ENCODE measurements at regions not wholly inside any gene's neighbourhood (a gene's known extent, or its start where the extent isn't known, plus 50 kb on each side); places are given as distances from the start of the nearest gene placed in this dataset.

GRCh38 chr16:6034511-6034910 lies 936.9 kb upstream of the EEF2KMT start:
- Histone ChIP-seq H3K27ac (no peak overlapping the region), H3K4me1 (no peaks in the 10 kb centered on the region), H3K4me3 (no peak overlapping the region), H3K27me3 (no peaks in the 10 kb centered on the region), H3K9me3 (no peaks in the 10 kb centered on the region), H3K36me3 (ENCODE audit: low read depth, missing control alignments) (no peaks in the 10 kb centered on the region)
- intact Hi-C loops (cut with DNase I; ENCODE audit: low total_unique reads): no loop called here
- DNase-seq: no peak
- WGBS, 2 donors: 92 to 93% methylated on average over 4 of the region's 4 CpGs
- TF ChIP-seq POLR2A (IDR thresholded peaks at IDR 0.05) (no peak), CTCF (IDR thresholded peaks at IDR 0.05) (no peak)

GRCh38 chr16:6032438-6032837 lies 934.8 kb upstream of the EEF2KMT start:
- intact Hi-C loops (cut with DNase I; ENCODE audit: low total_unique reads): no loop called here
- no peaks in the 10 kb centered on the region for H3K36me3 ChIP-seq (ENCODE audit: low read depth, missing control alignments)
- no peaks in the 10 kb centered on the region for H3K4me1 ChIP-seq
- no peaks in the 10 kb centered on the region for H3K9me3 ChIP-seq
- H3K4me3 ChIP-seq: no peak overlapping the region
- 64 to 71% methylated on average over 3 of the region's 3 CpGs for whole genome bisulfite sequencing, 2 donors
- no peak overlapping the region for H3K27ac ChIP-seq
- no peaks in the 10 kb centered on the region for H3K27me3 ChIP-seq
- TF ChIP-seq POLR2A (IDR thresholded peaks at IDR 0.05) (no peak), CTCF (IDR thresholded peaks at IDR 0.05) (no peak)
- DNase-seq: no peak

GRCh38 chr16:6031567-6031966 lies 934.0 kb upstream of the EEF2KMT start:
- no peaks in the 10 kb centered on the region for H3K36me3 ChIP-seq (ENCODE audit: low read depth, missing control alignments)
- H3K4me1 ChIP-seq: no peaks in the 10 kb centered on the region
- 48 to 58% methylated on average over 7 of the region's 7 CpGs for whole genome bisulfite sequencing, 2 donors

GRCh38 chr16:6031102-6031501 lies 933.5 kb upstream of the EEF2KMT start:
- H3K36me3 ChIP-seq (ENCODE audit: low read depth, missing control alignments): no peaks in the 10 kb centered on the region
- no peaks in the 10 kb centered on the region for H3K4me1 ChIP-seq
- TF ChIP-seq POLR2A (IDR thresholded peaks at IDR 0.05): no peak
- no peaks in the 10 kb centered on the region for H3K9me3 ChIP-seq
- no peaks in the 10 kb centered on the region for H3K27me3 ChIP-seq
- no peak overlapping the region for H3K27ac ChIP-seq
- no peak for DNase-seq
- WGBS, 2 donors: 75 to 76% methylated on average over 5 of the region's 5 CpGs
- no peak overlapping the region for H3K4me3 ChIP-seq
- intact Hi-C loops (cut with DNase I; ENCODE audit: low total_unique reads): no loop called here

More at GRCh38 chr16:6031567-6031966, 934.0 kb upstream of the EEF2KMT start:
- no peak overlapping the region for H3K27ac ChIP-seq
- H3K4me3 ChIP-seq: no peak overlapping the region
- no peak for DNase-seq
- intact Hi-C loops (cut with DNase I; ENCODE audit: low total_unique reads): no loop called here
- no peaks in the 10 kb centered on the region for H3K27me3 ChIP-seq
- TF ChIP-seq POLR2A (IDR thresholded peaks at IDR 0.05): no peak
- no peaks in the 10 kb centered on the region for H3K9me3 ChIP-seq

- H3K36me3 ChIP-seq (ENCODE audit: low read depth, missing control alignments): no peaks in the 10 kb centered on the region
- no peak overlapping the region for H3K4me3 ChIP-seq
- no peaks in the 10 kb centered on the region for H3K4me1 ChIP-seq
- TF ChIP-seq CTCF (IDR thresholded peaks at IDR 0.05) (no peak), POLR2A (IDR thresholded peaks at IDR 0.05) (no peak)
- intact Hi-C loops (cut with DNase I; ENCODE audit: low total_unique reads): no loop called here
- no peak for DNase-seq
- no peaks in the 10 kb centered on the region for H3K27me3 ChIP-seq
- H3K27ac ChIP-seq: no peak overlapping the region
- no peaks in the 10 kb centered on the region for H3K9me3 ChIP-seq
- WGBS, 2 donors: 71 to 81% methylated on average over 7 of the region's 7 CpGs
Observed at GRCh38 chr16:6027733-6028132, 930.1 kb upstream of the EEF2KMT start.

- H3K4me1 ChIP-seq: no peaks in the 10 kb centered on the region
- H3K27me3 ChIP-seq: no peaks in the 10 kb centered on the region
- intact Hi-C loops (cut with DNase I; ENCODE audit: low total_unique reads): no loop called here
- DNase-seq: no peak
- 79 to 85% methylated on average over 14 of the region's 14 CpGs for WGBS, 2 donors
- H3K36me3 ChIP-seq (ENCODE audit: low read depth, missing control alignments): no peaks in the 10 kb centered on the region
- H3K9me3 ChIP-seq: no peaks in the 10 kb centered on the region
- TF ChIP-seq CTCF (IDR thresholded peaks at IDR 0.05): no peak
- TF ChIP-seq POLR2A (IDR thresholded peaks at IDR 0.05): no peak
- H3K27ac ChIP-seq: no peak overlapping the region
- no peak overlapping the region for H3K4me3 ChIP-seq
Observed at GRCh38 chr16:6023449-6023848, 925.9 kb upstream of the EEF2KMT start.
